ENCODE measurements at regions not wholly inside any gene's neighbourhood (a gene's known extent, or its start where the extent isn't known, plus 50 kb on each side); places are given as distances from the start of the nearest gene placed in this dataset.

- no peak for TF ChIP-seq SP2 (IDR thresholded peaks at IDR 0.05; ENCODE audit: low read length)
- no peak for TF ChIP-seq SRF (IDR thresholded peaks at IDR 0.05; ENCODE audit: low read depth, low read length)
Measured at GRCh38 chr18:29241199-29241598, 1064.3 kb upstream of the CDH2 start (continued).

- Histone ChIP-seq H3K18ac (ENCODE audit: extremely low read depth, low read length) (no peak overlapping the region), H3K23me2 (ENCODE audit: low read depth, low read length) (no peaks in the 10 kb centered on the region), H2BK15ac (ENCODE audit: low read length) (no peak overlapping the region), H2AK5ac (ENCODE audit: low read depth, low read length) (no peak overlapping the region), H3K4me1 (replicated peaks in 1 of 4; ENCODE audit: control insufficient read depth in 3 of 4, insufficient read depth in 4 of 4, low read length in 3 of 4) (no peaks in the 10 kb centered on the region), H3K4me2 (ENCODE audit: insufficient read depth in 1 of 2, low read depth in 2 of 2, low read length in 2 of 2) (no peak overlapping the region), H3K27ac (ENCODE audit: low read depth, low read length) (no peak overlapping the region), H3K36me3 (ENCODE audit: control insufficient read depth in 2 of 4, insufficient read depth in 4 of 4, low read length in 3 of 4) (no peaks in the 10 kb centered on the region), H2BK20ac (ENCODE audit: low read length) (no peak overlapping the region), H3K23ac (ENCODE audit: insufficient read length) (no peak overlapping the region), H4K20me1 (replicated peaks in 1 of 2; ENCODE audit: control insufficient read depth in 1 of 2, insufficient read depth in 2 of 2, low read length in 2 of 2) (no peaks in the 10 kb centered on the region), H3K14ac (ENCODE audit: insufficient read length) (no peak overlapping the region), H2BK12ac (ENCODE audit: low read depth, low read length) (no peak overlapping the region), H3K79me2 (ENCODE audit: control insufficient read depth in 1 of 2, insufficient read depth in 2 of 2, low read length in 2 of 2) (no peaks in the 10 kb centered on the region), H3K79me1 (ENCODE audit: low read depth, low read length) (no peaks in the 10 kb centered on the region), H2BK5ac (ENCODE audit: low read depth, low read length) (no peak overlapping the region), H3K4me3 (ENCODE audit: extremely low read depth in 1 of 4, insufficient read depth in 2 of 4, low read depth in 3 of 4, low read length in 4 of 4) (no peak overlapping the region), H2BK120ac (replicated peaks; ENCODE audit: low read depth, low read length) (no peak overlapping the region), H4K91ac (replicated peaks; ENCODE audit: insufficient read length, low read length) (no peak overlapping the region), H3K27me3 (replicated peaks in 1 of 4; ENCODE audit: control insufficient read depth in 3 of 4, extremely low read depth in 1 of 4, insufficient read depth in 3 of 4, low read length in 3 of 4) (no peaks in the 10 kb centered on the region), H3K9me3 (ENCODE audit: insufficient read depth in 2 of 2, low read depth in 1 of 2, low read length in 1 of 2) (peaks cover 0 to 5% of the 10 kb centered on the region in 2 experiments; a peak in 1 of 4 replicates), H4K5ac (ENCODE audit: insufficient read length, low read depth, low read length) (no peak overlapping the region), H4K8ac (ENCODE audit: extremely low read depth, insufficient read depth, low read length) (no peak overlapping the region), H3K9ac (replicated peaks in 1 of 4; ENCODE audit: extremely low read depth in 1 of 4, low read depth in 3 of 4, low read length in 3 of 4) (no peak overlapping the region), H3K4ac (replicated peaks; ENCODE audit: insufficient read length, low read depth, low read length) (no peak overlapping the region), H3K56ac (replicated peaks; ENCODE audit: insufficient read length, low read depth, low read length) (no peak overlapping the region), H2AFZ (ENCODE audit: low read length) (no peak overlapping the region)
- no peak for DNase-seq (ENCODE audit: low read depth in 1 of 2, low spot score in 2 of 2)
- FAIRE-seq = no peak
- ChIA-PET POLR2A (ENCODE audit: partially characterized antibody) (no interaction called here), CTCF (ENCODE audit: partially characterized antibody) (interaction anchor here (1.3 kb wide), 1 partner anchor 10 kb away, joined by 4 read pairs; no protein-coding TSS in a partner anchor)
- no peak for TF ChIP-seq TBP (IDR thresholded peaks at IDR 0.05; ENCODE audit: low read depth, low read length)
Measured at GRCh38 chr18:29234751-29235150, 1057.8 kb upstream of the CDH2 start.
